SH-SY5Y (cell line): ENCODE measurements at regions not wholly inside any gene's neighbourhood (a gene's known extent, or its start where the extent isn't known, plus 50 kb on each side); places are given as distances from the start of the nearest gene placed in this dataset.

Experiments used
- GATA2 ChIP-seq: IDR thresholded peaks from 2 replicates; pipeline ENCODE4 v1.6.1; 2011; ENCODE audit warnings: mild to moderate bottlenecking, low read depth, low read length
- GATA3 ChIP-seq: IDR thresholded peaks from 2 replicates; pipeline ENCODE4 v1.6.1; 2011; ENCODE audit warnings: low read depth, mild to moderate bottlenecking, low read length, moderate library complexity

GRCh38 chr16:63717806-63718205 lies 1404.1 kb downstream of the CDH11 start:
- TF ChIP-seq GATA2 (no peak), GATA3 (no peak)
